HG03460 (cell line): ENCODE measurements at regions not wholly inside any gene's neighbourhood (a gene's known extent, or its start where the extent isn't known, plus 50 kb on each side); places are given as distances from the start of the nearest gene placed in this dataset.

Experiments
- ATAC-seq: cut with Tn5 transposase; IDR thresholded peaks from one replicate; pipeline ENCODE4 v1.9.1; 2021; ENCODE audit not compliant: unreplicated experiment

- no peak for ATAC-seq
Measured at GRCh38 chr12:107973950-107974349, 155.1 kb upstream of the WSCD2 start.

DNA sequence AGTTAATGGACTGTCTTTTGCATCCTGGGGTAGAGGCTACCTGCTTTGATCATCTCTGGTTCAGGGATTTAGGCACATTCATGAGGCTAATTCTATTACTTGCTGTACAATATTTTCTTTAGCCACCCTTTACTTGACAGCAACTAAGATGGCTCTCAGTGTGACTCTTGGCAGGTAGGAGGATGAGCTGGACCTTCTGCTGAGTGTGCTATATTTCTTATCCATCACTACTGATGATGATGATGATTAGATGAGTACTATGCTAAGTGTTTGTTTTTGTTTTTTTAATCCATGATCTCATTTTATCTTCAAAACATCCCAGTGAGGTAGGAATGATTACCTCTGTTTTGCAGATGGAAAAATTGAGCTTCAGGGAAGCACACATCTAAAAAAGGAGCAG lies 152.8 kb upstream of the WSCD2 start:
- no peak for ATAC-seq

DNA sequence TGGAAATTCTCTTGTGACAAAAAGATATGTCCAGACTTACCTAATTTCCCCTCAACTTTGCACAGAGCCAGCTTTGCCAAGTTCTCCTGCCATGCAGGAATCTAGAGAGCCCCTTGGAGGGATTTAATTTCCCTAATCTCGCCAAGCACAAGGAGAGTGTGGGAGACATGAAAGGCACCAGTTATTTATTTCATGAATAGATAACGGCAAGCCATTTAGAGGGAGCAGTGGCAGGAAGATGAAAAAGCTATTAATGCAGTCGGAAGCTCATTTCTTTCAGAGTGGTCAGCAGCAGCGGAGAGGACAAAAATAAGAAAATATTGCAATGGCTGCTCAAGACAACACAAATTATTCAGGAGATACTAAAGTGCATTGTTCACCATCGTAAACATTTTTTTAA lies 150.9 kb upstream of the WSCD2 start:
- no peak for ATAC-seq

GRCh38 chr12:107978641-107979040 lies 150.4 kb upstream of the WSCD2 start:
- ATAC-seq, result no peak

GRCh38 chr12:107983756-107984472 lies 145.2 kb upstream of the WSCD2 start:
- no peak for ATAC-seq

DNA sequence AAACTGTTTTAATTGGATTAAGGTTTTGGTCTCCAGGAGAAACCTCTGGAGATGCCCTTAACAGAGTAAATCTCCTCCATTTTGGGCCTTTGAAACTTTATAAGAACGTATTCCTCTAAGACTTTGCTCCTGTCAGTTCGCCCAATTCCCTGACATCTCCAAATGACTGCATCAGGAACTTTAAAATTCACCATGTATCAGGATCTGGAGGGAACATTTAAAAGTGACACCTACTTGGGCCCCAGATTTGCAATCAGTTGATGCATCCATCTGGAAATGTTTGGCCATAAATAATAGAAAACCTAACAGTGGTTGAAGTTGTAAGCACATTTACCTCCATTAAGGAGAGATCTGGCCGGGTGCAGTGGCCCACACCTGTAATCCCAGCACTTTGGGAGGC lies 144.1 kb upstream of the WSCD2 start:
- ATAC-seq, result no peak

DNA sequence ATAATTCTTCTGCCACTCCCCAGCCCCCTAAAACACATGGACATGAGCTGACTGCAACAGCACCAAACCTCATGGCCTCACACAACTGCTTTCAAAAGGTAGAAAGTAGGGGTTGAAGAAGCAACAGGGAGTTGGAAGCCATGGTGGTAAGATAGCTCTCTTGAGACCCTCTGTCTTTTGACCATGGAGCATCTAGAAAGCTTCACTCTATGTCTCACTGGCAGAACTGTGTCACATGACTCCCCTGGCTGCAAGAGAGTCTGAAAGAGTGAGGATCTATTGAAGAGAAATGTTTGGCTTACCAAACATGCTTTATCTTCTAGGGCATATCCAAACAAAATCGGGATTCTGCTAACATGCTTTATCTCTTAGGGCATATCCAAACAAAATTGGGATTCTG lies 142.9 kb upstream of the WSCD2 start:
- ATAC-seq, result no peak

DNA sequence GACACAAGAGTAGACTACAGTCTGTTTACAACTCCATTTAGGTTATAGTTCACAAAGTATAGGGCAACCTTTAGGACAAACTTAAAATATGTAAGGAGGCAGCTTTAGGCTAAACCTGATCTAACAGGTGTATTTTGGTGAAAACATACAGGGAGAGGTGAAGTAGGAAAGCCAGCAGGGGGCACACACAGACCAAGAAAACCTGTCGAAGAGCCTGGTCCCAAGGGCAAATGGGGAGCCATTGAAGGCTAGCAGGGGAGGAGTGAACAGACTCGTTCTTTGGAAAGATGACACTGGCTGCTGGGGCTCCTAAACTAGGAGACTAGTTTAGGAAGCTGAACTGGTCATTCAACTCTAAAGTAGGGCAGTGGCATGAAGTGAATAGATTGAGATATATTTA lies 138.8 kb upstream of the WSCD2 start:
- ATAC-seq, result no peak

DNA sequence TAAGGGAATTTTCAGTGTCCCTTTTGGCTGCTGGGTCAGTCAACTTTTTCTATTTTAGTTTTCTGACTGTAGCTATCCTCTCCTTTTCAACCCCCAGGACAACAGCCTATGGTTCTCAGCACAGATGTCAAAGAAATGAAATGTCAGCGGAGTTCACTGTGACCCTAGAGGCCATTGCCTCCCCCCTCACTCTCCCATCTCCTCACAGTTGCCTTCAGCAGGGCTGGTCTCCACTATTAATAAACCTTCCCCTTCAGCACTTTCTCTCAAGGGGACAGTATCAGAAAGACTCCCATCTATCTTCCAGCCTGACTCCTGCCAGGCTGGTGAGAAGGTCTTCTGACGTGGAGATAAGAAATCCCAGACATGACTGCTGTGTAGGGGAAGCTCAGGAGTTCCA lies 137.1 kb upstream of the WSCD2 start:
- ATAC-seq, result no peak

GRCh38 chr12:107992870-107993451 lies 136.1 kb upstream of the WSCD2 start:
- no peak for ATAC-seq

GRCh38 chr12:107998863-107999262 lies 130.2 kb upstream of the WSCD2 start:
- ATAC-seq, result no peak

- ATAC-seq, result no peak
Measured at GRCh38 chr12:108000111-108000510, 129.0 kb upstream of the WSCD2 start.

DNA sequence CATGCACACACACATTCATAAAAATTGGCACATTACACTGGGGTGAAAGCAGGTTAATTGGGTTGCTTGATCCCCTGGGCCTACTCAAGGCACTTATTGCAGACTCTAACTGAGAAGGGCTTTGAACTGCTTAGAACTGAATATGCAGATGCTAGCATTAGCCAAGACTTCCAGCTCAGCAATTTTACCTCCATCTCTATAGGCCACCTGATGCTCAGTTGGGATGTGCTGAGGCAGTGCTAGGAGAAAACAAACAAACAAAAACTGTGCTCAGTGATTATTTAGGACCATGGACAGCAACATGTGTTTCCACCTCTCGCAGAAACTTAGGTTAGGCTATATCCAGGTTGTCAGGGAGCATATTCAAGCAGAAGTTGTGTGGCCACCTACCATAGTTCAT lies 124.8 kb upstream of the WSCD2 start:
- no peak for ATAC-seq

GRCh38 chr12:108008163-108008905 lies 120.8 kb upstream of the WSCD2 start:
- no peak for ATAC-seq

DNA sequence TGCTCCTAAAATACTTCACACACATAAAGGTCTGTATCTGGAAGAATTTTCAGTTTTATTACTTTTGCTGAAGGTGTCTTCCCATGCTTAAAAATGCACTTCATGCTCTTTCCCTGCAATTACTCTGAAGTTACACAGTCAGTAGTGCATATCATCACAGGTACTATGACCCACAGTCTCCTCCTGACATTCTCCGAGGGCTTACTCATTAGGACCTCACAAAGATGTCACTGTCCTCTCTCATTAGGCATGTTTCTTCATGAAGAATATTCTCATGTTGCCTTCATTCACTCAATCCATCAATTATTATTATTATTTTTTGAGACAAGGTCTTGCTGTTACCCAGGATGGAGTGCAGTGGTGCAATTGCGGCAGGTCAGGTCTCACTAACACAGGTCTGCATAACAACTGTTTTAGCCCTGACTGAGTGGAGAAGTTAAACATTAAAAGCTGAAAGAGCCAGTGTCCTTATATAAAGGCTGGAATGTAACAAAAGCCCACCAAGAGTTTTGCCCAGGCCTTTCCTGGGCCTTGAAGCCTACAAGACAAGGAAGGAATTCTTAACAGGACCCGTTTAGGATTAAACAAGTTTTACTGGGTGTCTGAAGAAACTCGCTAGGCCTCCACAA lies 119.5 kb upstream of the WSCD2 start:
- no peak for ATAC-seq

GRCh38 chr12:108016022-108016564 lies 113.0 kb upstream of the WSCD2 start:
- no peak for ATAC-seq

- no peak for ATAC-seq
Measured at GRCh38 chr12:108017472-108018057, 111.5 kb upstream of the WSCD2 start.

DNA sequence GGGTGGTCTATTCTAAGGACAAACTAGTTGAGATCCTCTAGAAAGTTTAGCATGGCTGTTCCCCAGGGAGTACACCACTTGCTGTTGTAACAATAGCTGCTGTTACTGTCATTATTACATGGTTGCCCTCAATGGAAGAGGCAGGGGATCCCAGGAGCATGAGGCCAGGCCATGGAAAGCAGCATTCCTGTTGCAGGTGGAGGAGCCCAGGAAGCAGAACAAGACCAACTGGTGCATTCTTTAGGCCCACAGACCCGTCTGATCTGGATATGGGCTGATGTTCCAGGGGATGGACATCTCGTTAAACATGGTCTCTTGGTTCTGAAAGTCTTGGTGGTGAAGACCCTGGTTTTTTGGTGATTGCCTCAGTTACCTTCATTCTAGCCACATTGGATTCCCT lies 109.2 kb upstream of the WSCD2 start:
- ATAC-seq, result no peak

DNA sequence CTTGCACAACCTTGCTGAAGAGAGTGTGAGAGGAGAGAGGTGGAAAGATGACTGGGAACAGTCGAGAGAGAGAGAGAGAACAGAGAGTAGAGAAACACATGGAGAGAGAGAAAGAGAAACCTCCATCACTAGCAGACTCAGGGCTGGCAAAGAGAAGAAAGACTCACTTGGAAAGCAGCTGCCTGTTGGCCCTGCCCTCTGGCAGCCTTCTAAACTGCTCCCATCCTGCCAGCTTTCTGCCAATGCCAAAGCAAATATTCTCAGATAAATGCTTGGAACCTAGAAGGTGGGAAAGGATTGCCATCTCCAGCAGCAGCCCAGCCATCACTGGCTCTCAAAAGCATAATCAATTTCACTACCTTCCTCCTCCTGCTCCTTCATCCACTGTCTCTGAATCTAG lies 107.9 kb upstream of the WSCD2 start:
- ATAC-seq, result no peak

DNA sequence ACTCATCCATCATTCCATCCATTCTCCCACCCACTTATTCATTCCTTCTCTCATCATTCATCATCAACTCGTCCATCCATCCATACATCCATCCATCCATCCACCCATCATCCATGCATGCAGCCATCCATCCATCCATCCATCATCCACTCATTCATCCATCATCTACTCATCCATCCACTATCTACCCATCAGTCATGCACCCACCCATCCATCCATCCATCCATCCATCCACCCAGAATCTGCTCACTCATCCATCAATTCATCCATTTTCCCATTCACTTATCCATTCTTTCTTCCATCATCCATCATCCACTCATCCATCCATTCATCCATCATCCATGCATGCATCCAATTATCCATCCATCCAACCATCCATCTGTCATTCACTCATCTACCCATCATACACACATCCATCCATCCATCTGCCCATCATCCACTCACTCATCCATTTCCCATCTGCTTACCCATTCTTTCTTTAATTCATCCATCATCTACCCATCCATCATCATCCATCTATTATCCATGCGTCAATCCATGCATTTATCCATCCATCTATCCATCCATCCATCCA lies 107.1 kb upstream of the WSCD2 start:
- no peak for ATAC-seq
